CD14-positive monocyte (primary cell): ENCODE measurements at regions not wholly inside any gene's neighbourhood (a gene's known extent, or its start where the extent isn't known, plus 50 kb on each side); places are given as distances from the start of the nearest gene placed in this dataset.

ENCODE experiments used
- DNase-seq, 3 donors: peaks; one replicate each; pipeline ENCODE4 v3.0.0-alpha.2; 2011 to 2022
- H2AFZ ChIP-seq: 2 replicates; pipeline ENCODE4 v1.6.0; 2012; ENCODE audit warnings: mild to moderate bottlenecking, low read depth, low read length, inconsistent platforms; ENCODE audit not compliant: insufficient read depth, poor library complexity, severe bottlenecking
- H3K27ac ChIP-seq, 2 donors: 1 replicate in 1 of 2; 2 replicates in 1 of 2; pipeline ENCODE4 v1.5.1; 2012 to 2013; ENCODE audit warnings: low read length in 2 of 2, control low read depth in 1 of 2, inconsistent platforms in 1 of 2, low read depth in 1 of 2, mild to moderate bottlenecking in 1 of 2
- H3K27me3 ChIP-seq, 2 donors: one replicate each; pipeline versions ENCODE4 v1.6.0 to v1.6.1; 2011 to 2013; ENCODE audit warnings: low read length in 2 of 2; ENCODE audit not compliant: control insufficient read depth in 2 of 2, insufficient read depth in 2 of 2
- H3K36me3 ChIP-seq, 2 donors: replicated peaks in 1 of 2; 1 replicate in 1 of 2; 2 replicates in 1 of 2; pipeline versions ENCODE4 v1.5.1 to v1.6.1; 2012 to 2013; ENCODE audit warnings: low read length in 2 of 2, control low read depth in 1 of 2, inconsistent platforms in 1 of 2, mild to moderate bottlenecking in 1 of 2; ENCODE audit not compliant: insufficient read depth in 2 of 2, control insufficient read depth in 1 of 2
- H3K4me1 ChIP-seq, 2 donors: 1 replicate in 1 of 2; 2 replicates in 1 of 2; pipeline versions ENCODE4 v1.5.1 to v1.6.1; 2012 to 2013; ENCODE audit warnings: low read length in 2 of 2, control low read depth in 1 of 2, inconsistent platforms in 1 of 2, mild to moderate bottlenecking in 1 of 2, moderate library complexity in 1 of 2; ENCODE audit not compliant: insufficient read depth in 2 of 2, control insufficient read depth in 1 of 2
- H3K4me2 ChIP-seq: replicated peaks from 2 replicates; pipeline ENCODE3; 2012; ENCODE audit warnings: low read length, moderate library complexity, mild to moderate bottlenecking; ENCODE audit not compliant: poor library complexity, severe bottlenecking; ENCODE audit errors: extremely low read depth
- H3K4me3 ChIP-seq, 3 experiments: fragments of 200-600 bp in 1 of 3; sonication (generic) in 1 of 3; replicated peaks in 1 of 3; 1 replicate in 2 of 3; 2 replicates in 1 of 3; pipeline ENCODE4 v1.5.1; 2011 to 2013; ENCODE audit warnings: low read length in 3 of 3, mild to moderate bottlenecking in 3 of 3, control low read depth in 2 of 3, low read depth in 2 of 3, inconsistent platforms in 1 of 3, moderate library complexity in 1 of 3
- H3K79me2 ChIP-seq: 2 replicates; pipeline ENCODE4 v1.6.0; 2012; ENCODE audit warnings: mild to moderate bottlenecking, control low read depth, inconsistent platforms, low read length, moderate library complexity; ENCODE audit not compliant: insufficient read depth
- H3K9ac ChIP-seq: 2 replicates; pipeline ENCODE4 v1.6.0; 2017; ENCODE audit warnings: low read length, mild to moderate bottlenecking; ENCODE audit not compliant: insufficient read depth, poor library complexity, severe bottlenecking
- H3K9me3 ChIP-seq, 2 donors: replicated peaks in 1 of 2; 1 replicate in 1 of 2; 2 replicates in 1 of 2; pipeline versions ENCODE4 v1.5.1 to v1.6.1; 2012 to 2013; ENCODE audit warnings: low read length in 2 of 2, control low read depth in 1 of 2; ENCODE audit not compliant: control insufficient read depth in 1 of 2, insufficient read depth in 1 of 2
- H4K20me1 ChIP-seq: 2 replicates; pipeline ENCODE4 v1.6.0; 2012; ENCODE audit warnings: mild to moderate bottlenecking, low read length, control low read depth, moderate library complexity; ENCODE audit not compliant: insufficient read depth
- H3K27ac Mint-ChIP-seq, 7 donors: one replicate each; pipeline ENCODE4 v1.8.0; 2020; ENCODE audit warnings: mild to moderate bottlenecking in 7 of 7, mixed read lengths in 7 of 7, moderate library complexity in 6 of 7, inconsistent platforms in 2 of 7
- H3K27me3 Mint-ChIP-seq, 3 donors: one replicate each; pipeline ENCODE4 v1.8.0; 2021 to 2022; ENCODE audit warnings: low read depth in 3 of 3, mild to moderate bottlenecking in 3 of 3, mixed read lengths in 3 of 3, moderate library complexity in 3 of 3, inconsistent platforms in 1 of 3
- H3K36me3 Mint-ChIP-seq, 2 donors: one replicate each; pipeline ENCODE4 v1.8.0; 2020; ENCODE audit warnings: mixed read lengths in 2 of 2, inconsistent platforms in 1 of 2, mild to moderate bottlenecking in 1 of 2
- H3K4me1 Mint-ChIP-seq: one replicate; pipeline ENCODE4 v1.8.0; 2020; ENCODE audit warnings: mild to moderate bottlenecking, mixed read lengths
- H3K4me3 Mint-ChIP-seq, 2 donors: one replicate each; pipeline ENCODE4 v1.8.0; 2020; ENCODE audit warnings: mild to moderate bottlenecking in 2 of 2, mixed read lengths in 2 of 2, moderate library complexity in 1 of 2
- H3K9me3 Mint-ChIP-seq, 7 donors: one replicate each; pipeline ENCODE4 v1.8.0; 2020 to 2022; ENCODE audit warnings: mixed read lengths in 7 of 7, mild to moderate bottlenecking in 6 of 7, moderate library complexity in 6 of 7, inconsistent platforms in 2 of 7
- CTCF ChIP-seq: fragments of 200-600 bp; IDR thresholded peaks from one replicate; pipeline ENCODE4 v1.8.0; 2022; ENCODE audit warnings: antibody characterized with exemption, mild to moderate bottlenecking
- WGBS: methylation state at CpG from one replicate; pipeline ENCODE4 v1.1.5; 2013; ENCODE audit warnings: missing lambda C conversion rate; ENCODE audit not compliant: insufficient coverage; 5-methylcytosine and 5-hydroxymethylcytosine counted together
- intact Hi-C, 2 donors: fragments of 100-400 bp; cut with micrococcal nuclease; formaldehyde crosslinking; loops; one replicate each; pipeline versions ENCODE4 v1.15.0 to v1.15.1; 2023

- Mint-ChIP-seq H3K27ac (no peak overlapping the region), H3K27me3 (no peaks in the 10 kb centered on the region), H3K36me3 (no peaks in the 10 kb centered on the region), H3K4me1 (no peaks in the 10 kb centered on the region), H3K4me3 (no peak overlapping the region), H3K9me3 (peaks cover 4 to 10% (median 7%) of the 10 kb centered on the region in 7 donors)
- Histone ChIP-seq H3K79me2 (no peaks in the 10 kb centered on the region), H4K20me1 (no peaks in the 10 kb centered on the region), H3K4me1 (no peaks in the 10 kb centered on the region), H3K4me2 (no peak overlapping the region), H3K36me3 (no peaks in the 10 kb centered on the region), H2AFZ (no peak overlapping the region), H3K4me3 (no peak overlapping the region), H3K27ac (no peak overlapping the region), H3K9ac (no peak overlapping the region), H3K9me3 (peaks cover 0 to 4% of the 10 kb centered on the region in 2 donors), H3K27me3 (no peaks in the 10 kb centered on the region)
- DNase-seq = no peak
- intact Hi-C loops = no loop called here
- WGBS = 100% methylated on average over 3 of the region's 3 CpGs
- TF ChIP-seq CTCF = no peak
Measured at GRCh38 chr13:22357132-22357531, 686.3 kb downstream of the FGF9 start.

GRCh38 chr13:22369090-22369489 is 698.2 kb downstream of the FGF9 start:
- no peak for DNase-seq
- Histone ChIP-seq H3K4me1 (no peaks in the 10 kb centered on the region), H3K36me3 (no peaks in the 10 kb centered on the region), H4K20me1 (no peaks in the 10 kb centered on the region), H3K9me3 (peaks cover 22 to 43% of the 10 kb centered on the region in 2 donors), H2AFZ (no peak overlapping the region), H3K9ac (no peak overlapping the region), H3K4me3 (no peak overlapping the region), H3K27me3 (no peaks in the 10 kb centered on the region), H3K4me2 (no peak overlapping the region), H3K27ac (no peak overlapping the region), H3K79me2 (no peaks in the 10 kb centered on the region)
- Mint-ChIP-seq H3K4me3 (no peak overlapping the region), H3K4me1 (no peaks in the 10 kb centered on the region), H3K27me3 (no peaks in the 10 kb centered on the region), H3K27ac (no peak overlapping the region), H3K36me3 (no peaks in the 10 kb centered on the region), H3K9me3 (peaks cover 5 to 30% (median 16%) of the 10 kb centered on the region in 7 donors)
- intact Hi-C loops = no loop called here
- no peak for TF ChIP-seq CTCF
- no CpG with 5 or more reads among the region's 2 CpGs for WGBS
